OCI-LY1 (cell line): ENCODE measurements at regions not wholly inside any gene's neighbourhood (a gene's known extent, or its start where the extent isn't known, plus 50 kb on each side); places are given as distances from the start of the nearest gene placed in this dataset.
A peak's percentile ranks its signal among the peaks of the same experiment; 100 is the strongest.

ENCODE experiments used
- H2AFZ ChIP-seq: fragments of 200-600 bp; sonication (generic), shearing (Covaris generic); 2 replicates; pipeline ENCODE4 v1.6.0; 2014; ENCODE audit warnings: antibody characterized with exemption, mild to moderate bottlenecking, low read length
- H3F3A ChIP-seq: fragments of 200-600 bp; sonication (generic), shearing (Covaris generic); 2 replicates; pipeline ENCODE4 v1.6.0; 2014; ENCODE audit warnings: mild to moderate bottlenecking, antibody characterized with exemption, low read length, moderate library complexity; ENCODE audit not compliant: insufficient read depth
- H3K27ac ChIP-seq: fragments of 200-600 bp; sonication (generic); 2 replicates; pipeline ENCODE4 v1.5.1; 2014; ENCODE audit warnings: low read length, mixed run types, mild to moderate bottlenecking, low read depth; ENCODE audit not compliant: poor library complexity, severe bottlenecking
- H3K27me3 ChIP-seq: fragments of 200-600 bp; sonication (generic); 2 replicates; pipeline ENCODE4 v1.6.0; 2014; ENCODE audit warnings: antibody characterized with exemption, mild to moderate bottlenecking, low read length, moderate library complexity; ENCODE audit not compliant: insufficient read depth
- H3K36me3 ChIP-seq: fragments of 200-600 bp; sonication (generic); 2 replicates; pipeline ENCODE4 v1.6.1; 2014; ENCODE audit warnings: mild to moderate bottlenecking, antibody characterized with exemption, low read length, moderate library complexity, mixed read lengths; ENCODE audit not compliant: insufficient read depth
- H3K4me1 ChIP-seq: fragments of 200-600 bp; sonication (generic); 2 replicates; pipeline ENCODE4 v1.5.1; 2014; ENCODE audit warnings: mild to moderate bottlenecking, low read length, moderate library complexity; ENCODE audit not compliant: insufficient read depth, severe bottlenecking
- H3K4me2 ChIP-seq: fragments of 200-600 bp; sonication (generic), shearing (Covaris generic); 2 replicates; pipeline ENCODE4 v1.6.1; 2014; ENCODE audit warnings: low read length
- H3K4me3 ChIP-seq: fragments of 200-600 bp; sonication (generic); 2 replicates; pipeline ENCODE4 v1.5.1; 2014; ENCODE audit warnings: low read length, low read depth, mild to moderate bottlenecking, mixed read lengths; ENCODE audit not compliant: poor library complexity, severe bottlenecking
- H3K79me2 ChIP-seq: fragments of 200-600 bp; shearing (Covaris generic); 2 replicates; pipeline ENCODE4 v1.6.1; 2016; ENCODE audit warnings: mixed run types, low read length, mixed read lengths; ENCODE audit not compliant: insufficient read depth
- H3K9ac ChIP-seq: fragments of 200-600 bp; sonication (generic), shearing (Covaris generic); 2 replicates; pipeline ENCODE4 v1.6.1; 2014; ENCODE audit warnings: mild to moderate bottlenecking, low read length, mixed read lengths
- H3K9me2 ChIP-seq: fragments of 200-600 bp; sonication (generic), shearing (Covaris generic); 2 replicates; pipeline ENCODE4 v1.6.1; 2014; ENCODE audit warnings: low read depth, mild to moderate bottlenecking, low read length, mixed read lengths
- H3K9me3 ChIP-seq: fragments of 200-600 bp; shearing (Covaris generic); 2 replicates; pipeline ENCODE4 v1.6.1; 2014; ENCODE audit warnings: low read length, mixed read lengths
- H4K20me1 ChIP-seq: fragments of 200-600 bp; sonication (generic), shearing (Covaris generic); 2 replicates; pipeline ENCODE4 v1.6.0; 2016; ENCODE audit warnings: mild to moderate bottlenecking, low read length; ENCODE audit not compliant: insufficient read depth
- EZH2 ChIP-seq: fragments of 200-600 bp; sonication (generic), shearing (Covaris generic); IDR thresholded peaks from 2 replicates; pipeline ENCODE4 v1.8.0; 2017; ENCODE audit warnings: borderline replicate concordance, mixed run types, mild to moderate bottlenecking, antibody characterized with exemption, low read length, moderate library complexity, mixed read lengths
- TF ChIP-seq, protein P1 (sequence below): fragments of 200-600 bp; sonication (generic), shearing (Covaris generic); IDR thresholded peaks from 2 replicates; pipeline ENCODE4 v1.5.1; 2017; ENCODE audit warnings: mild to moderate bottlenecking, antibody characterized with exemption, low read length, moderate library complexity, mixed read lengths

DNA sequence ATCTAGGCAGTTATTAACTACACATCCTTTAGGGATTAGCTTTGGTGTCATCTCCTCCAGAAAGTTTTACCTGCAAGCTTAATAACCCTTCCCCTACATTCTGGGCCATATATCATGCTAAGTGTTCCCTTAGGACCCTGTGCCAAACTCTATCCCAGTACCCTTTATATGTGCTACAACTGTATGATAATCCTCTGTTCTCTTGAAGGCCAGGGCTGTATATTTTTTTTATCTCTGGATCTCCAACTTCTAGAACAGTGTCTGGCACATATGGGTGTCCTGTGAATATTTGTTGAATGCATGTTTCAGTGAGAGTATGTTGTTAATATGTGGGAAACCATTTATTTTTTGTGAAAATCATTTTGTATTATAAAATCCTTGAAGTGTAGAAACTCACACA lies 106.7 kb downstream of the PPM1A start:
- H3K27ac ChIP-seq, result no peak overlapping the region
- H2AFZ ChIP-seq, result no peak overlapping the region
- H4K20me1 ChIP-seq, result no peaks in the 10 kb centered on the region
- no peak for TF ChIP-seq EZH2
- TF ChIP-seq, protein P1, sequence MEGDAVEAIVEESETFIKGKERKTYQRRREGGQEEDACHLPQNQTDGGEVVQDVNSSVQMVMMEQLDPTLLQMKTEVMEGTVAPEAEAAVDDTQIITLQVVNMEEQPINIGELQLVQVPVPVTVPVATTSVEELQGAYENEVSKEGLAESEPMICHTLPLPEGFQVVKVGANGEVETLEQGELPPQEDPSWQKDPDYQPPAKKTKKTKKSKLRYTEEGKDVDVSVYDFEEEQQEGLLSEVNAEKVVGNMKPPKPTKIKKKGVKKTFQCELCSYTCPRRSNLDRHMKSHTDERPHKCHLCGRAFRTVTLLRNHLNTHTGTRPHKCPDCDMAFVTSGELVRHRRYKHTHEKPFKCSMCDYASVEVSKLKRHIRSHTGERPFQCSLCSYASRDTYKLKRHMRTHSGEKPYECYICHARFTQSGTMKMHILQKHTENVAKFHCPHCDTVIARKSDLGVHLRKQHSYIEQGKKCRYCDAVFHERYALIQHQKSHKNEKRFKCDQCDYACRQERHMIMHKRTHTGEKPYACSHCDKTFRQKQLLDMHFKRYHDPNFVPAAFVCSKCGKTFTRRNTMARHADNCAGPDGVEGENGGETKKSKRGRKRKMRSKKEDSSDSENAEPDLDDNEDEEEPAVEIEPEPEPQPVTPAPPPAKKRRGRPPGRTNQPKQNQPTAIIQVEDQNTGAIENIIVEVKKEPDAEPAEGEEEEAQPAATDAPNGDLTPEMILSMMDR, result no peak
- no peak overlapping the region for H3K4me2 ChIP-seq
- H3K4me3 ChIP-seq, result no peak overlapping the region
- H3K27me3 ChIP-seq, result no peaks in the 10 kb centered on the region
- no peaks in the 10 kb centered on the region for H3K9me2 ChIP-seq
- no peaks in the 10 kb centered on the region for H3K36me3 ChIP-seq
- H3K9me3 ChIP-seq, result no peaks in the 10 kb centered on the region
- no peaks in the 10 kb centered on the region for H3F3A ChIP-seq
- no peak overlapping the region for H3K9ac ChIP-seq
- H3K4me1 ChIP-seq, result peaks cover 23% of the 10 kb centered on the region
- H3K79me2 ChIP-seq, result no peaks in the 10 kb centered on the region

DNA sequence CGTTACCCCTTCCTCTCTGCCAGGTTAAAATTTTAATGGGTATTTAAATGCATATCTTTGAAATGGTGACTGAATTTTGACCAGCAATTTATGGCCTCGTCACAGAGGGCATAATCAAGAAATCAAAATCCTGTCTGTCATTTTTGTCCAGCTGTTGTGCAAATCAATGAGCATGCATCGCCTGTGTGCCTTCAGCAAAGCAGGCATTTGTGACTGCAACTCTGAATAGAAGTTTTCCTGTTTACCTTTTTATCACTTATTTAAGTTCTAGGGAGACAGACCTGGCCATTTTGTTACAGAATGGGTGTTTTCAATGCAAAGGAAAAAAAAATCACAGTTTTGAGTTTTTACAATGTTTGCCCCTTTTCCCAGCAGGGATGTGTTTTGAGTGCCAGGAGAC lies 107.4 kb downstream of the PPM1A start:
- Histone ChIP-seq H3K4me2 (no peak overlapping the region; the same call in 1 of the 2 replicates), H3K9ac (no peak overlapping the region), H3K79me2 (no peaks in the 10 kb centered on the region), H3K27me3 (no peaks in the 10 kb centered on the region), H3K4me3 (no peak overlapping the region), H3K27ac (no peak overlapping the region), H3K9me3 (no peaks in the 10 kb centered on the region), H3K9me2 (no peaks in the 10 kb centered on the region), H3K4me1 (peaks cover 22% of the 10 kb centered on the region), H2AFZ (peak overlapping the region; percentile 35; the same call in 1 of the 2 replicates), H4K20me1 (no peaks in the 10 kb centered on the region), H3F3A (no peaks in the 10 kb centered on the region), H3K36me3 (no peaks in the 10 kb centered on the region)
- TF ChIP-seq EZH2, result no peak
- TF ChIP-seq, protein P1, result no peak

DNA sequence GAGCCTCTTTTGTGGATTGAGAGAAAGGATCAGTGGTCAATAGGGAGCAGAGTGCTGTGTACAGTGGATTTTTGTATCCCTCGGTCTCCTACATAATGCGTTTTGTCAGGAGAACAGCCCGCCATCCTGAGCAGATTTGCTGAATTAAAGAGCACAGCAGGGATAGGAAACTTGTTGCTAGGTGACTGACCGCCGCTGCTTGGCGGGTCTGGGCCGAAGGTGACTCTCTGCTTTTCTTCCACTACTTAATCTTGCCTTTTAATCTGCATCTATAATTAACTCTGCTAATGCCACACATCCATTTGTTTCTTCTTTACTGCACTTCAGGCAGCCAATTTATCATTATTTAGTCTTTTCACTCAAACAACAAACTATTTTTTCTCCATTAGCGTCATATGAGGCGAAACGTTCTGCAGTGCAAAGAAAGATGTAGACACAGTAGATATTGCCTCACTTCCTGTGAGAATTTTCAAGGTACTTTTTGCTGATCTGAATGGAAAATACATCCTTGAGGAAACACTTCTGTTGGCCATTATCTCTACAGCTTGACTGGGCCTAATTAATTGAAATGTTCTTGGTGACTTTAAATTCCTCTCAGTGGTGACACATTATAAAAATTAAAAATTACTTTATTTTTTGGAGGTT lies 108.0 kb downstream of the PPM1A start:
- Histone ChIP-seq H3K4me3 (no peak overlapping the region), H3K27me3 (no peaks in the 10 kb centered on the region), H3K9ac (no peak overlapping the region), H3K4me1 (peaks cover 22% of the 10 kb centered on the region), H3K9me2 (no peaks in the 10 kb centered on the region), H3K4me2 (peak overlapping the region; percentile 21; the same call in 1 of the 2 replicates), H3K27ac (no peak overlapping the region), H3K36me3 (no peaks in the 10 kb centered on the region), H3F3A (no peaks in the 10 kb centered on the region), H2AFZ (peak overlapping the region; percentile 35; the same call in 1 of the 2 replicates), H3K9me3 (no peaks in the 10 kb centered on the region), H3K79me2 (no peaks in the 10 kb centered on the region), H4K20me1 (no peaks in the 10 kb centered on the region)
- no peak for TF ChIP-seq EZH2
- TF ChIP-seq, protein P1, result no peak
